ENCODE measurements at regions not wholly inside any gene's neighbourhood (a gene's known extent, or its start where the extent isn't known, plus 50 kb on each side); places are given as distances from the start of the nearest gene placed in this dataset.

GRCh38 chr14:55743551-55743950, 163.5 kb downstream of the KTN1 start:
- TF ChIP-seq POLR2A (IDR thresholded peaks at IDR 0.05), result no peak
- TF ChIP-seq, protein P1, sequence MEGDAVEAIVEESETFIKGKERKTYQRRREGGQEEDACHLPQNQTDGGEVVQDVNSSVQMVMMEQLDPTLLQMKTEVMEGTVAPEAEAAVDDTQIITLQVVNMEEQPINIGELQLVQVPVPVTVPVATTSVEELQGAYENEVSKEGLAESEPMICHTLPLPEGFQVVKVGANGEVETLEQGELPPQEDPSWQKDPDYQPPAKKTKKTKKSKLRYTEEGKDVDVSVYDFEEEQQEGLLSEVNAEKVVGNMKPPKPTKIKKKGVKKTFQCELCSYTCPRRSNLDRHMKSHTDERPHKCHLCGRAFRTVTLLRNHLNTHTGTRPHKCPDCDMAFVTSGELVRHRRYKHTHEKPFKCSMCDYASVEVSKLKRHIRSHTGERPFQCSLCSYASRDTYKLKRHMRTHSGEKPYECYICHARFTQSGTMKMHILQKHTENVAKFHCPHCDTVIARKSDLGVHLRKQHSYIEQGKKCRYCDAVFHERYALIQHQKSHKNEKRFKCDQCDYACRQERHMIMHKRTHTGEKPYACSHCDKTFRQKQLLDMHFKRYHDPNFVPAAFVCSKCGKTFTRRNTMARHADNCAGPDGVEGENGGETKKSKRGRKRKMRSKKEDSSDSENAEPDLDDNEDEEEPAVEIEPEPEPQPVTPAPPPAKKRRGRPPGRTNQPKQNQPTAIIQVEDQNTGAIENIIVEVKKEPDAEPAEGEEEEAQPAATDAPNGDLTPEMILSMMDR (IDR thresholded peaks at IDR 0.05), result no peak
